Common myeloid progenitor, CD34-positive (primary cell): ENCODE measurements at regions not wholly inside any gene's neighbourhood (a gene's known extent, or its start where the extent isn't known, plus 50 kb on each side); places are given as distances from the start of the nearest gene placed in this dataset.
"Not testable (repeated sequence)": the region's sequence is repeated elsewhere in the genome, so short reads cannot be mapped to it uniquely, and the experiment has no call there.

Source experiments
- CTCF ChIA-PET: fragments of 350-600 bp; sonication (Branson Sonifier 250); formaldehyde crosslinking; loops from one replicate; lab custom pipeline; 2021; ENCODE audit warnings: antibody characterized with exemption; lab: Charles Lee
- POLR2A ChIA-PET: fragments of 350-600 bp; sonication (Branson Sonifier 250); formaldehyde crosslinking; loops from one replicate; lab custom pipeline; 2021; ENCODE audit warnings: antibody characterized with exemption; lab: Charles Lee
- DNase-seq, 3 donors: peaks; one replicate each; pipeline versions ENCODE4 v3.0.0 to v3.0.0-alpha.2; 2013
- H3K27ac ChIP-seq, 2 experiments: 1 replicate in 1 of 2; 2 replicates in 1 of 2; pipeline ENCODE4 v1.7.0; 2013; ENCODE audit warnings: inconsistent platforms in 2 of 2, low read length in 2 of 2, mild to moderate bottlenecking in 2 of 2, low read depth in 1 of 2, moderate library complexity in 1 of 2; ENCODE audit not compliant: severe bottlenecking in 2 of 2, insufficient read depth in 1 of 2, poor library complexity in 1 of 2
- H3K27me3 ChIP-seq, 5 experiments: replicated peaks in 2 of 5; 1 replicate in 3 of 5; 2 replicates in 2 of 5; pipeline versions ENCODE4 v1.6.1 to v1.7.0; 2013; ENCODE audit warnings: low read length in 4 of 5, mild to moderate bottlenecking in 2 of 5, moderate library complexity in 2 of 5, inconsistent platforms in 1 of 5; ENCODE audit not compliant: insufficient read depth in 5 of 5, control insufficient read depth in 4 of 5
- H3K36me3 ChIP-seq, 4 experiments: 1 replicate in 2 of 4; 2 replicates in 2 of 4; pipeline versions ENCODE4 v1.6.1 to v1.7.0; 2013; ENCODE audit warnings: low read length in 3 of 4, control low read depth in 1 of 4, mild to moderate bottlenecking in 1 of 4; ENCODE audit not compliant: control insufficient read depth in 4 of 4, insufficient read depth in 4 of 4
- H3K4me1 ChIP-seq, 4 experiments: 1 replicate in 3 of 4; 2 replicates in 1 of 4; pipeline versions ENCODE4 v1.6.1 to v1.7.1; 2013; ENCODE audit warnings: low read length in 3 of 4, mild to moderate bottlenecking in 3 of 4, control low read depth in 1 of 4, inconsistent platforms in 1 of 4, moderate library complexity in 1 of 4; ENCODE audit not compliant: control insufficient read depth in 4 of 4, insufficient read depth in 4 of 4; ENCODE audit errors: control extremely low read depth in 1 of 4
- H3K4me3 ChIP-seq, 7 experiments: 1 replicate in 4 of 7; 2 replicates in 3 of 7; pipeline versions ENCODE4 v1.5.1 to v1.7.0; 2013; ENCODE audit warnings: mild to moderate bottlenecking in 7 of 7, low read length in 6 of 7, moderate library complexity in 6 of 7, inconsistent platforms in 2 of 7, low read depth in 2 of 7, control low read depth in 1 of 7; ENCODE audit not compliant: insufficient read depth in 4 of 7, control insufficient read depth in 1 of 7; ENCODE audit errors: extremely low read depth in 1 of 7
- H3K9me3 ChIP-seq, 5 experiments: 1 replicate in 4 of 5; 2 replicates in 1 of 5; pipeline versions ENCODE4 v1.6.1 to v1.7.1; 2013; ENCODE audit warnings: low read length in 4 of 5, mild to moderate bottlenecking in 2 of 5, inconsistent platforms in 1 of 5, low read depth in 1 of 5, moderate library complexity in 1 of 5; ENCODE audit not compliant: control insufficient read depth in 4 of 5, insufficient read depth in 2 of 5; ENCODE audit errors: control extremely low read depth in 1 of 5
- WGBS: methylation state at CpG from one replicate; pipeline ENCODE4 v1.1.5; 2013; ENCODE audit not compliant: insufficient coverage; 5-methylcytosine and 5-hydroxymethylcytosine counted together

- Histone ChIP-seq H3K27ac (no peak overlapping the region), H3K9me3 (peaks cover 0 to 13% (median 6%) of the 10 kb centered on the region in 5 experiments), H3K4me1 (no peaks in the 10 kb centered on the region), H3K27me3 (peaks cover 0 to 5% (median 2%) of the 10 kb centered on the region in 5 experiments), H3K36me3 (no peaks in the 10 kb centered on the region), H3K4me3 (no peak overlapping the region)
- DNase-seq: no peak
- 80% methylated on average over 9 of the region's 12 CpGs for WGBS
- ChIA-PET CTCF (no interaction called here), POLR2A (no interaction called here)
Observed at GRCh38 chr22:49007013-49007653, 820.5 kb downstream of the BRD1 start.

- DNase-seq: no peak
- no peak overlapping the region for H3K27ac ChIP-seq
- peaks cover 0 to 18% (median 6%) of the 10 kb centered on the region in 5 experiments for H3K9me3 ChIP-seq
- CTCF ChIA-PET: no interaction called here
- 92% methylated on average over 7 of the region's 11 CpGs for WGBS
- H3K4me1 ChIP-seq: no peaks in the 10 kb centered on the region
- peaks cover 0 to 4% (median 2%) of the 10 kb centered on the region in 5 experiments for H3K27me3 ChIP-seq
- no peaks in the 10 kb centered on the region for H3K36me3 ChIP-seq
- POLR2A ChIA-PET: no interaction called here
- no peak overlapping the region for H3K4me3 ChIP-seq
Observed at GRCh38 chr22:49006207-49007012, 821.3 kb downstream of the BRD1 start.

- Histone ChIP-seq H3K9me3 (peaks cover 0 to 19% (median 6%) of the 10 kb centered on the region in 5 experiments), H3K4me1 (no peaks in the 10 kb centered on the region), H3K36me3 (no peaks in the 10 kb centered on the region), H3K27ac (no peak overlapping the region), H3K27me3 (peaks cover 0 to 3% (median 2%) of the 10 kb centered on the region in 5 experiments), H3K4me3 (no peak overlapping the region)
- ChIA-PET CTCF (no interaction called here), POLR2A (no interaction called here)
- DNase-seq: no peak
- 96% methylated on average over 5 of the region's 7 CpGs for WGBS
Observed at GRCh38 chr22:49005557-49005956, 822.1 kb downstream of the BRD1 start.

GRCh38 chr22:49004484-49005399, 822.9 kb downstream of the BRD1 start:
- Histone ChIP-seq H3K4me3 (no peak overlapping the region), H3K9me3 (peaks cover 0 to 23% (median 6%) of the 10 kb centered on the region in 5 experiments), H3K4me1 (no peaks in the 10 kb centered on the region), H3K27me3 (peaks cover 0 to 3% (median 2%) of the 10 kb centered on the region in 5 experiments), H3K36me3 (no peaks in the 10 kb centered on the region), H3K27ac (no peak overlapping the region)
- DNase-seq: no peak
- WGBS: 94% methylated on average over 27 of the region's 29 CpGs
- POLR2A ChIA-PET: no interaction called here
- CTCF ChIA-PET: no interaction called here

GRCh38 chr22:48997605-48998004, 830.1 kb downstream of the BRD1 start:
- H3K9me3 ChIP-seq: peaks cover 0 to 20% (median 3%) of the 10 kb centered on the region in 5 experiments
- POLR2A ChIA-PET, CTCF ChIA-PET, DNase-seq, H3K27ac ChIP-seq, H3K27me3 ChIP-seq, H3K4me3 ChIP-seq, H3K4me1 ChIP-seq, H3K36me3 ChIP-seq: not testable (repeated sequence)
- WGBS: no CpG with 5 or more reads among the region's 14 CpGs

GRCh38 chr22:48993655-48994054, 834.0 kb downstream of the BRD1 start:
- no peak for DNase-seq
- H3K36me3 ChIP-seq: no peaks in the 10 kb centered on the region
- H3K9me3 ChIP-seq: peaks cover 0 to 2% (median 0%) of the 10 kb centered on the region in 5 experiments
- peaks cover 0 to 7% (median 0%) of the 10 kb centered on the region in 5 experiments for H3K27me3 ChIP-seq
- H3K4me1 ChIP-seq: no peaks in the 10 kb centered on the region
- CTCF ChIA-PET: no interaction called here
- no peak overlapping the region for H3K27ac ChIP-seq
- 78% methylated on average over 3 of the region's 5 CpGs for WGBS
- H3K4me3 ChIP-seq: no peak overlapping the region
- POLR2A ChIA-PET: no interaction called here
